Endothelial cell of umbilical vein (primary cell): ENCODE measurements at regions not wholly inside any gene's neighbourhood (a gene's known extent, or its start where the extent isn't known, plus 50 kb on each side); places are given as distances from the start of the nearest gene placed in this dataset.

ENCODE experiments used
- BruUV-seq: library from RNA; stranded (reverse); fragments of 400-500 nt; replicated peaks from 2 replicates; lab custom pipeline; 2021; lab: Mats Ljungman, UMichigan
- CTCF ChIA-PET: fragments of 300-600, 350-600 bp; sonication (Branson Sonifier 250); formaldehyde crosslinking; loops from one replicate; lab custom pipeline; 2021; ENCODE audit warnings: antibody characterized with exemption, inconsistent platforms; lab: Charles Lee
- POLR2A ChIA-PET: fragments of 300-600, 350-600 bp; sonication (Branson Sonifier 250); formaldehyde crosslinking; loops from one replicate; lab custom pipeline; 2021; ENCODE audit warnings: antibody characterized with exemption, inconsistent platforms; lab: Charles Lee
- DNase-seq: peaks from one replicate; pipeline ENCODE4 v3.0.0-alpha.2; 2011; ENCODE audit warnings: low read depth, low spot score
- FAIRE-seq: peaks from 2 replicates; lab custom pipeline; 2011; peaks lifted over from hg19 to GRCh38; lab: Jason Lieb, UNC
- H2AFZ ChIP-seq: 2 replicates; pipeline ENCODE4 v1.6.0; 2012; ENCODE audit warnings: low read depth, low read length, control low read depth, inconsistent platforms
- H3K27ac ChIP-seq: 2 replicates; pipeline ENCODE4 v1.5.1; 2011; ENCODE audit warnings: low read depth, mild to moderate bottlenecking, control low read depth, low read length, moderate library complexity; ENCODE audit not compliant: insufficient read depth
- H3K27me3 ChIP-seq, 2 experiments: 2 replicates each; pipeline versions ENCODE4 v1.6.0 to v1.6.1; 2011; ENCODE audit warnings: low read length in 2 of 2, mixed read lengths in 1 of 2; ENCODE audit not compliant: control insufficient read depth in 2 of 2, insufficient read depth in 2 of 2
- H3K36me3 ChIP-seq, 2 experiments: 2 replicates in 1 of 2; 3 replicates in 1 of 2; pipeline ENCODE4 v1.5.1; 2011; ENCODE audit warnings: low read length in 2 of 2, mild to moderate bottlenecking in 1 of 2, moderate library complexity in 1 of 2; ENCODE audit not compliant: control insufficient read depth in 2 of 2, insufficient read depth in 2 of 2; ENCODE audit errors: extremely low read depth in 1 of 2
- H3K4me1 ChIP-seq: 3 replicates; pipeline ENCODE4 v1.5.1; 2011; ENCODE audit warnings: mild to moderate bottlenecking, low read length; ENCODE audit not compliant: control insufficient read depth, insufficient read depth; ENCODE audit errors: extremely low read depth
- H3K4me2 ChIP-seq: 2 replicates; pipeline ENCODE4 v1.6.1; 2011; ENCODE audit warnings: low read length, control low read depth, mixed read lengths; ENCODE audit not compliant: insufficient read depth
- H3K4me3 ChIP-seq, 3 experiments: fragments of 200-600 bp in 1 of 3; sonication (generic), shearing (Covaris generic) in 1 of 3; replicated peaks in 1 of 3; 2 replicates each; pipeline ENCODE4 v1.5.1; 2011 to 2016; ENCODE audit warnings: control low read depth in 3 of 3, low read length in 3 of 3, mild to moderate bottlenecking in 2 of 3, inconsistent platforms in 1 of 3, low read depth in 1 of 3, moderate library complexity in 1 of 3; ENCODE audit not compliant: insufficient read depth in 1 of 3
- H3K79me2 ChIP-seq: 2 replicates; pipeline ENCODE4 v1.6.0; 2012; ENCODE audit warnings: low read length, inconsistent platforms; ENCODE audit not compliant: control insufficient read depth, insufficient read depth
- H3K9ac ChIP-seq: replicated peaks from 2 replicates; pipeline ENCODE3; 2011; ENCODE audit warnings: low read length, control low read depth; ENCODE audit not compliant: insufficient read depth; ENCODE audit errors: extremely low read depth
- H3K9me1 ChIP-seq: replicated peaks from 3 replicates; pipeline ENCODE4 v1.6.0; 2011; ENCODE audit warnings: mild to moderate bottlenecking, low read length; ENCODE audit not compliant: control insufficient read depth, insufficient read depth; ENCODE audit errors: extremely low read depth
- H3K9me3 ChIP-seq: replicated peaks from 2 replicates; pipeline ENCODE4 v1.5.1; 2012; ENCODE audit warnings: low read length, inconsistent platforms; ENCODE audit not compliant: control insufficient read depth, insufficient read depth
- H4K20me1 ChIP-seq: replicated peaks from 2 replicates; pipeline ENCODE3; 2011; ENCODE audit warnings: mild to moderate bottlenecking, low read length; ENCODE audit not compliant: control insufficient read depth, insufficient read depth; ENCODE audit errors: extremely low read depth
- EZH2 ChIP-seq: IDR thresholded peaks from 2 replicates; pipeline ENCODE4 v1.6.1; 2012; ENCODE audit warnings: borderline replicate concordance, low read depth, mild to moderate bottlenecking, moderate library complexity, low read length, inconsistent platforms; ENCODE audit not compliant: severe bottlenecking
- FOS ChIP-seq: IDR thresholded peaks from 2 replicates; pipeline ENCODE4 v1.6.1; 2011; ENCODE audit warnings: mild to moderate bottlenecking, low read length, moderate library complexity, borderline replicate concordance; ENCODE audit not compliant: insufficient read depth
- GATA2 ChIP-seq: IDR thresholded peaks from 2 replicates; pipeline ENCODE4 v1.7.0; 2011; ENCODE audit warnings: low read depth, mild to moderate bottlenecking, moderate library complexity, mixed read lengths, low read length; ENCODE audit not compliant: insufficient read length, insufficient read depth
- JUN ChIP-seq: IDR thresholded peaks from 2 replicates; pipeline ENCODE4 v1.6.1; 2011; ENCODE audit warnings: borderline replicate concordance, low read depth; ENCODE audit not compliant: insufficient read length, insufficient read depth
- MYC ChIP-seq: IDR thresholded peaks from one replicate; pipeline ENCODE4 v1.6.1; 2011; ENCODE audit warnings: mild to moderate bottlenecking, low read depth, low read length
- POLR2A ChIP-seq: IDR thresholded peaks from 2 replicates; pipeline ENCODE4 v1.6.1; 2012; ENCODE audit warnings: low read depth, mild to moderate bottlenecking, control low read depth, low read length
- POLR2AphosphoS5 ChIP-seq: IDR thresholded peaks from 2 replicates; pipeline ENCODE4 v1.6.1; 2012; ENCODE audit warnings: low read depth, mild to moderate bottlenecking, control low read depth, low read length, moderate library complexity; ENCODE audit not compliant: insufficient read depth
- dilution Hi-C: fragments of 300-500 bp; cut with MboI; formaldehyde crosslinking; loops from one replicate; pipeline ENCODE4 v1.15.0; 2019; ENCODE audit warnings: low sequenced_read_pairs; ENCODE audit not compliant: extremely low pct_ligation_motif_present
- intact Hi-C: fragments of 100-400 bp; cut with micrococcal nuclease; formaldehyde crosslinking; loops from one replicate; pipeline ENCODE4 v1.10.0; 2022
- TF ChIP-seq, protein P1 (sequence below): IDR thresholded peaks from 2 replicates; pipeline ENCODE4 v1.6.1; 2011; ENCODE audit not compliant: insufficient read depth, insufficient read length
- TF ChIP-seq, protein P2 (sequence below), 2 donors: IDR thresholded peaks; 1 replicate in 1 of 2; 2 replicates in 1 of 2; pipeline ENCODE4 v1.5.1; 2011; ENCODE audit warnings: low read length in 2 of 2, mild to moderate bottlenecking in 2 of 2, moderate library complexity in 2 of 2, control low read depth in 1 of 2, inconsistent platforms in 1 of 2, low read depth in 1 of 2; ENCODE audit not compliant: insufficient read depth in 1 of 2; ENCODE audit errors: extremely low read depth in 1 of 2

DNA sequence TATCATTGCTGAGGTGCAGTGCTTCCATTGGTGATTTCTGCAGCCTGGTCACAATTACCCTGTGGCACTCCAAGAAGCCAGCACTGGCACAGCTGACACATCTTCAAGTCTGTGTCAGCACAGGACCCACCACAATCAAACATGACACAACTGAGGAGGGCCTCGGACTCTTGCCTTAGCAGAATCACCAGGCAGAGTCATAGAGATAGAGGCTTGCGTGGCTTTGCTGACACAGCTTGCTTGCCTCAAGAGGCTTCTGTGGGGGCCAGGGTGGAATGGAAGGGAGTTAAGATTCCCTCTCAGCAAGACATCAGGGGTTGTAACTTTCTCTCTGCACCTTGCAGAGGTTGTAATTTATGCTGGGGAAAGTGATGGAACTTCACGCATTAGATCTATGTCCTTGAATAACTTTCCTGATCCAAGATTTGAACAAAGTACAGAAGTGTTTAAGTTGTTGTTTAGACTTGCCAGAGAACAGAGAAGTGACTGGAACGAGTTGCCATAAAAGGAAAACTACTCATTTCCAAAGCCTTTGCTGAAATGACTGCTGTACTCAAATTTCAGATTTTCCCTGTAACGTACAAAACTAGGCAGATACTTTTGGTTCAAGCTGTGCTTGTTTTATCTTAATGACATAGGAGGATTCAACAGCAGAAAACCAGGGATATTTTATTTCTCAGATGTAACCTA lies 170.7 kb downstream of the DIPK2A start:
- Histone ChIP-seq H3K9me1 (no peaks in the 10 kb centered on the region), H2AFZ (no peak overlapping the region), H3K9me3 (no peaks in the 10 kb centered on the region), H3K9ac (no peak overlapping the region), H3K4me3 (no peak overlapping the region), H3K4me1 (no peaks in the 10 kb centered on the region), H3K79me2 (no peaks in the 10 kb centered on the region), H4K20me1 (no peaks in the 10 kb centered on the region), H3K36me3 (no peaks in the 10 kb centered on the region), H3K27ac (no peak overlapping the region), H3K27me3 (no peaks in the 10 kb centered on the region), H3K4me2 (no peak overlapping the region)
- no peak for DNase-seq
- no peak for FAIRE-seq
- no TSS peak for BruUV-seq
- dilution Hi-C loops = no loop called here
- ChIA-PET POLR2A (no interaction called here), CTCF (no interaction called here)
- intact Hi-C loops = no loop called here
- TF ChIP-seq, protein P1, sequence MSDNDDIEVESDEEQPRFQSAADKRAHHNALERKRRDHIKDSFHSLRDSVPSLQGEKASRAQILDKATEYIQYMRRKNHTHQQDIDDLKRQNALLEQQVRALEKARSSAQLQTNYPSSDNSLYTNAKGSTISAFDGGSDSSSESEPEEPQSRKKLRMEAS = no peak
- TF ChIP-seq POLR2A (no peak), JUN (no peak), FOS (no peak), GATA2 (no peak), POLR2AphosphoS5 (no peak), MYC (no peak), EZH2 (no peak)
- TF ChIP-seq, protein P2, sequence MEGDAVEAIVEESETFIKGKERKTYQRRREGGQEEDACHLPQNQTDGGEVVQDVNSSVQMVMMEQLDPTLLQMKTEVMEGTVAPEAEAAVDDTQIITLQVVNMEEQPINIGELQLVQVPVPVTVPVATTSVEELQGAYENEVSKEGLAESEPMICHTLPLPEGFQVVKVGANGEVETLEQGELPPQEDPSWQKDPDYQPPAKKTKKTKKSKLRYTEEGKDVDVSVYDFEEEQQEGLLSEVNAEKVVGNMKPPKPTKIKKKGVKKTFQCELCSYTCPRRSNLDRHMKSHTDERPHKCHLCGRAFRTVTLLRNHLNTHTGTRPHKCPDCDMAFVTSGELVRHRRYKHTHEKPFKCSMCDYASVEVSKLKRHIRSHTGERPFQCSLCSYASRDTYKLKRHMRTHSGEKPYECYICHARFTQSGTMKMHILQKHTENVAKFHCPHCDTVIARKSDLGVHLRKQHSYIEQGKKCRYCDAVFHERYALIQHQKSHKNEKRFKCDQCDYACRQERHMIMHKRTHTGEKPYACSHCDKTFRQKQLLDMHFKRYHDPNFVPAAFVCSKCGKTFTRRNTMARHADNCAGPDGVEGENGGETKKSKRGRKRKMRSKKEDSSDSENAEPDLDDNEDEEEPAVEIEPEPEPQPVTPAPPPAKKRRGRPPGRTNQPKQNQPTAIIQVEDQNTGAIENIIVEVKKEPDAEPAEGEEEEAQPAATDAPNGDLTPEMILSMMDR (IDR thresholded peaks at IDR 0.05; ENCODE audit: extremely low read depth in 1 of 2, insufficient read depth in 1 of 2, low read depth in 1 of 2, low read length in 2 of 2) = no peak
